Glomerular endothelial cell (primary cell): ENCODE measurements at regions not wholly inside any gene's neighbourhood (a gene's known extent, or its start where the extent isn't known, plus 50 kb on each side); places are given as distances from the start of the nearest gene placed in this dataset.

Source experiments
- DNase-seq: peaks from one replicate; pipeline ENCODE4 v3.0.0-alpha.2; 2011; ENCODE audit warnings: low read depth, low spot score; ENCODE audit errors: extremely low read depth

GRCh38 chr6:153668758-153669157 is 370.3 kb upstream of the OPRM1 start:
- no peak for DNase-seq

- DNase-seq, result no peak
Measured at GRCh38 chr6:153662982-153663381, 376.1 kb upstream of the OPRM1 start.

- DNase-seq, result no peak
Measured at GRCh38 chr6:153645326-153645725, 393.7 kb upstream of the OPRM1 start.

DNA sequence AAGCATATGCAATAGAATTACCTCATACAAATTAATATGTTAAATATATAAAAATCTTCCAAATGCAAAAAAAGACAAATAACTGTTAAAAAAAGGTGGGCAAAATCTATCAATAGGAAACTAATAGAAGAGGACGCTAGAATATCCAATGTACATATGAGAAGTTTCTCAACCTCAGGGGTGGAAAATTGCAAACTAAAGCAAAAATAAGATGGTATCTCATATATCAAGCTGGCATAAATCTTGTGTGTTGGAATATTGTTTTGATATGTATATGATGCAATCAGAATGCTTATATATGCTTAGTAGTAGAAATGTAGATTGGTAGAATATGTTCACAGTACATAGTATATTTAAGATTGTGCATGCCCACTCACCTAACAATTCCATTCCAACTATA is 395.0 kb upstream of the OPRM1 start:
- DNase-seq, result no peak

DNA sequence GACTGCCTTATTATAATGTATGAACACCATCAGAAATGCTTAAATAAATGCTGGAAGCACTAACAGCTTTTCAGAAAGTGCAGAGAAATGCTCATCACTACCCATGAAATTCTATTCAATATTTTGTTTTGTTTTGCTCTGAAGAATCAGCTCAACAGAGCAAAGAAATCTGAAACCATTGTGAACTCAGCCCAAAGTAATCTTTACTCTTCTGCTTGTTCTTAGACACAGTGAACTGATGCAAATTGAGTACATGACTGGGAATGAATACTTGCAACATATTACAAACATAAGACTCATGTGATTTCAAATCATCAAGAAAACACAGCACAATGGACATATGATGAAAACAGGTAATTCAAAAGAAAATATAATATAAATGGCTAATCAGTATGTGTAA is 404.6 kb upstream of the OPRM1 start:
- no peak for DNase-seq

DNA sequence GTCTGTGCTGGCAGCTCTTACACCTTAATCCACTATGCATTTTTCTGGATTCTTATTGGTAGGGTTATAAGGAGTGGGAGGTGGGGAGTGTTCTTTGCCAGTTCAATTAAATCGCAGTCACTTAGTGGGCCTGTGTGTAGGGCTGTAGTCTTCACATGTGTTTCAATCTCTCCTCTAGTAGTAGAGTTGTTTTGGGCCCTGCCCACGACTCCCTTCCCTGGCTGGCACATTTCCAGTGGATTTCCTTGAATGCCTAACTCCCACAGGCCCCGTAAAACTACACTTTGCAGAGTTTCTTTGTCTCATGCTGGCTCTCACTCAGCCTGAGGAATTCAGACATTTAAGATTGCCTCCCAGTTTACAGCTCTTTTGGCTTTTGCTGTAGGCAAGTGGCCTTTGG is 414.0 kb upstream of the OPRM1 start:
- DNase-seq, result no peak

GRCh38 chr6:153624528-153624927 is 414.5 kb upstream of the OPRM1 start:
- DNase-seq, result no peak

GRCh38 chr6:153623496-153623895 is 415.5 kb upstream of the OPRM1 start:
- no peak for DNase-seq

GRCh38 chr6:153621491-153621890 is 417.5 kb upstream of the OPRM1 start:
- DNase-seq, result no peak

- DNase-seq, result no peak
Measured at GRCh38 chr6:153621070-153621469, 418.0 kb upstream of the OPRM1 start.

GRCh38 chr6:153618371-153619322 is 420.4 kb upstream of the OPRM1 start:
- no peak for DNase-seq

DNA sequence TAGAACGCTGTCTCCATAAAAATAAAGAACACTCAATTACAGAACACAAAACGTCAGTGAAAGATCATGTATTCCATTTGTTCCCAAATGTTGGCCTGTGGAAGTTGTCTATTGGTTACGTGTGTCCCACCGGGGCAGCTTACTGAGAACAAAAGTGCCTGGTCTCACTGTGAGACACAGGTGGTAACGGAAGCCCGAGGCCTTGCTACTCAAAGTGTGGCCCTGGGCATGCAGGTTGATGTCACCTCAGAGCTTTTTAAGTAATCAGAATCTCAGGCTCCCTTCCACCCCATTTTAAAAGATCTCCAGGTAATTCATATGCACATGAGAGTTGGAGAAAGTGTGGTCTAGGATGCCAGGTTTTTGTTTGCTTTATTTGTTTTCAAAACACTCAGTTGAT is 422.5 kb upstream of the OPRM1 start:
- DNase-seq, result no peak

DNA sequence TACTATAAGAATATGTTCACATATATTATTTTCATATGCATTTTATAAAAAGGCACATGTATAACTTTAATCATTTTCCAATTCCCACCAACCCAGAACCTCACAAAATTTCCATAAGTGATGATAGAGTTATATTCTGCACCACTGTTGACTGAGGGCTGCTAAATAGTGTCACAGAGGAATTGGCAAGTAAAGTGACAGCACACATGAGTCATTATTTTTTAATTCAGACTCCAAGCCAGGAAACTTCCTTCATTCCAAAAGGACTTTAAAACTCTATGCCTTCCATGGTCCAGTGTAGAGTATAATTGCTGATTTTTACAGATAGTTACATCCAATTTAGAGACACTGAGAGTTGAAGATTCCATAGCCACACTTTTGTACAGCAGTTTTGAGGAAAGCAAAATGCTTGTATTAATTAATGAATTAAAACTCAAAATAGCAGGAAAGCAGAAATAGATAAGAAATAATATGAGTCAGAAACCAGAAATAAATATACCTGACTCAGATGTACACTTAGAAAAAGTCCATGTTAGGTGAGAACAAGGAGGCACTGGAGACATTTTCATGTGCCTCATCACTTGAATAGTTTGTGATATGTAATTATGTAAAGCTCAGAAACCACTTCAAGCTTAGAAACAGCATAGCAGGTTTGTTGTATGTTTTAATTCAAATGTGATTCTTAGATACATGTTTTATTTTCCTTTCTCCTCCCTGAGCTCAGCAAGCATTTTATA is 425.2 kb upstream of the OPRM1 start:
- no peak for DNase-seq

- DNase-seq, result no peak
Measured at GRCh38 chr6:153602401-153602800, 436.6 kb upstream of the OPRM1 start.

DNA sequence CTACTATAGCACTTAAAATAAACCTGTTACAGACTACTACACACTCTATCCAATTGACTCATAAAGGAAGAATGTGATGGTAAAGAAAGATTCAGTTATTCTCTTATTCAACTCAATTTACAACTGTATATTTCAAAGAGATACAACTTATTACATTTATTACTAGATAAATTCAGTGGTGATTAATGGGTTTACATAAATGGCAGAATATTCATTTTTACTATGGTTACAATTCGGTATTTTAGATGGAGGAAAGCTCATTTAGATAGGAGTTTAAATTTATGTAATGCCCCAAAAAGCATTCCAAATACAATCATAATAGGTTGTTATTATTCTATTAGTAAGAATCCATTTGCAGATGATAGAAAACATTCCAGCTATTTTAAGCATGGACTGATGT is 439.1 kb upstream of the OPRM1 start:
- no peak for DNase-seq

DNA sequence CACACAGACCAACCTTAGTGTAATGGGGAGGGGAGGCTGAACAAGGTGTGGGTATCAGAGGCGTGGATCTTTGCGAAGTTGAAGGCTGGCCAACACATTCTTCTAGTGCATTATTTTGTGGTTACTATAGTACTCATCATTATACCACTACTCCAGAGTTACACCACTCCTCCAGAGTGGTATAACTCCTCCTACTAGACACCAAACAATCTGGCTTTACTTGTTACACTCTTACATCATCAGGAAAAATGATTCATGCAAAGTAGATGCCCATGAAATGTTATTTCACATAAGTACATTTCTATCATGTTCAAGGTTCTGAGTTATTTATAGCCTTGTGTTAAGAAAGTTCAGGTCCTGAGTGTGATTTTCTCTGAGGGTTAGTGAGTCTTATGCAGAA is 443.1 kb upstream of the OPRM1 start:
- DNase-seq, result no peak

DNA sequence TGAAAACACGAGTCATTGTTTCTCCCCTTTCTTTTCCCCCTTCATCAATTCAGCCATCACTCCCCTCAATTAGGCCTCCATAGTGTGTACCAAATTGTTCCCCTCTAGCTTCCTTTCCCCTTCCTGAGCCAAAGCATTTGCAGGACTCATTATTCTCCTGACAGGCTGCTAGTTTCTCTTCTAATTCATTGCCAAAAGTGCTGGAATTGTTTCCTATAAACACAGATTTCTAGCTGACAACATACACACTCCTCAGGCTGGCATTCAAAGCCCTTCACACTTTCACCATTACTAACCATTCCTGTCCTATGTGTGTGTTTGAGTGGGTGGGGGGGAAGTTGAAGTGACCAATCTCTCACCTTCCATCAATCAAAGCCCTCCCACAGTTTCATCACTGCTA is 444.2 kb upstream of the OPRM1 start:
- DNase-seq, result no peak

DNA sequence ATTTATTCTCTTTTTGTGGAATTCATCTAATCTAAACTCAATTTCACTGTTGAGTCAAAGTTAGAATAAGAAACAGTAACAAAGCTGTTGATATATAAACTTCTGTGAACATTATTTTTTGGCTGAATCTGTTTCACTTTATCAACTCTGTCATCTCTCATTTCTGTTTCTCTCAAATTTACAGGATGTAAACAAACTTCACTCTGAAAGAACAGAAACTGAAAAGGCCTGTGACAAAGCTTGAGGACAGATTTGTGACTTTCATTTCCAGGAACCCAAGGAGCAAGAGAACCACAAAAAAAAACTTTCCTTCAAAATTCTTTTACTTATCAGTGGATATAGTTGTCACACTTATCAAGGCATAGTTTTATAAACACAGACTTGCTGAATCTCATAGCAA is 447.9 kb upstream of the OPRM1 start:
- no peak for DNase-seq

DNA sequence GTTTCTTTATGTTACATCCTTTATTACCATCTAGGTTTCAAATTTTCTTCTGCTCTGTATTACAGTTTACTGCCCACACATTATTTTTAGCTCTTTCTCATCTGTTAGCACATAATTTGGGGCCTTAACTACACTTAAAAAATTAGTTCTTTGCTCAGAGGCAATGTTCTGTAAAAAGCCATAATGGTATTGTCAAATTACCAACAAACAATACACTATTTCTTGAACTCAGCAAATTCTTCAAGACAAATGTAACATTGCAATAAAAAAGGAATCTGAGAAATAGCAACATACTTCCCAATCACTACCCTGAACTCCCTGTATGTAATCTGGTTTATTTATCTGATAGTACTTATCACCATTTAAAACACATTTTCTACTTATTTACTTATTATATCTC is 448.6 kb upstream of the OPRM1 start:
- DNase-seq, result no peak

- DNase-seq, result no peak
Measured at GRCh38 chr6:153588330-153588729, 450.7 kb upstream of the OPRM1 start.

DNA sequence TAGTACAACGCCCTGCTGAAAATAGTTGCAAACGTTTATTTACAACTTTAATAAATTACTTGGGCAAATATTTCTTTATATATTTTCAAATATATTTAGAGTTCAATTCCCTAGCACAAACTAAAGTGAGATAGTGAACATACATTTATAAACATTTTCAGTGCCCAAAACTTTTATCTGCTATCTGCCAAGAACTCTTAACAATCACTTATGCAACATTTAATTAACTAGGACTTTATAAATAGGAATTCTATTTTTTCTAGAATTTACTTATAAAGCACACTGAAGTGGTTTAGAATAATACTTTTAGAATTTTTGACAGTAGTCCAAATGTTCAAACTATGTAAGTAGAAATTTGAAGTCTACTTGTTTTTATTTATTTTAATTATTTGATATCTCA is 452.6 kb upstream of the RGS17 start:
- no peak for DNase-seq

DNA sequence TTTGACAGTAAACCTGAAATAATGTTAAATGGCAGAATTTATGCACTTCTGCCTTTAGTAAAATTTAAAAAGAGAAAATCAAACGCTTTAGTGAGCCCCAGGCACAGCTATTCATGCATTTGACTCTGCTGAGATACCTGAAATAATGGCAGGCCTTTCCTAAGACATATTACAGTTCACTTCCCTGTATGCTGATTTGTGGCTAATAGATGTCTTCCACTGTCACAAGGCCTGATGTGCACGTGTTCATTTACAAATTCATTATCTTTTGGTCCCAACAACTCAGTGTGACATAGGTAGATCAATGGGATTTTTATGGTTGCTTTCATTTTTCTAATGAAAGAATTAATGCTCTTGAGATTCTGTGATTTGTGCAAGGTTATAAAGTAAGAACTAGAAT is 449.7 kb upstream of the RGS17 start:
- no peak for DNase-seq
